ENCODE measurements at regions not wholly inside any gene's neighbourhood (a gene's known extent, or its start where the extent isn't known, plus 50 kb on each side); places are given as distances from the start of the nearest gene placed in this dataset.

GRCh38 chr15:61633951-61634350 lies 404.8 kb upstream of the RORA start:
- CTCF ChIA-PET = no interaction called here
- no peaks in the 10 kb centered on the region for H3K9me3 Mint-ChIP-seq (ENCODE audit: low read depth, unreplicated experiment)
- intact Hi-C loops (cut with micrococcal nuclease; ENCODE audit: unreplicated experiment) = no loop called here

DNA sequence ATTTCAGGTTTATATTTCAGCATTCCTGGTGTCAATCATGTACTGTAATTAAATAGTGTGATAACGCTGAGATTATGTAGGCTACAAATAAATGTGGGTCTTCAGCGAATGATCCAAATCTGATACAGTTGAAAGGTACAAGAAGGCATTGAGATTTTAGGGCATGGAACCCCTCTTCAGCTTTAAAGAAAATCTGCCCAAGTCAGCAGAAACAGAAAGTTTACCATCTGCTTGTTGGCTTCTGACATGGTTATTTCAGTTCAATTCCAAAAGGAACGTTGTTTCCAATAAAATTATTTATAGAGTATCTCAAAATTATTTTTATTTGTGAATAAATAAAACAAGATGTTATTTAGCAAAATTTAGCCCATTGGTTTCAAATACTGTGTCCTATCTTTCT lies 400.2 kb upstream of the RORA start:
- no TSS peak for BruUV-seq (replicated peaks)
- H3K4me3 Mint-ChIP-seq (ENCODE audit: low read depth, unreplicated experiment) = no peak overlapping the region
- no peaks in the 10 kb centered on the region for H3K36me3 Mint-ChIP-seq (ENCODE audit: insufficient read depth, unreplicated experiment)
- H3K27me3 Mint-ChIP-seq (ENCODE audit: unreplicated experiment) = peaks cover 69% of the 10 kb centered on the region
- H3K9me3 Mint-ChIP-seq (ENCODE audit: low read depth, unreplicated experiment) = no peaks in the 10 kb centered on the region
- intact Hi-C loops (cut with micrococcal nuclease; ENCODE audit: unreplicated experiment) = no loop called here
- H3K4me1 Mint-ChIP-seq (ENCODE audit: low read depth, unreplicated experiment) = no peaks in the 10 kb centered on the region
- no peak overlapping the region for H3K27ac Mint-ChIP-seq (ENCODE audit: unreplicated experiment)
- CTCF ChIA-PET = no interaction called here
- TF ChIP-seq CTCF (IDR thresholded peaks at IDR 0.05; ENCODE audit: unreplicated experiment) = no peak
- DNase-seq = no peak

More at GRCh38 chr15:61633951-61634350, 404.8 kb upstream of the RORA start:
- Mint-ChIP-seq H3K27me3 (ENCODE audit: unreplicated experiment) (peaks cover 37% of the 10 kb centered on the region), H3K4me3 (ENCODE audit: low read depth, unreplicated experiment) (no peak overlapping the region), H3K4me1 (ENCODE audit: low read depth, unreplicated experiment) (no peaks in the 10 kb centered on the region), H3K36me3 (ENCODE audit: insufficient read depth, unreplicated experiment) (no peaks in the 10 kb centered on the region), H3K27ac (ENCODE audit: unreplicated experiment) (no peak overlapping the region)
- TF ChIP-seq CTCF (IDR thresholded peaks at IDR 0.05; ENCODE audit: unreplicated experiment) = no peak
- DNase-seq = no peak
- no TSS peak for BruUV-seq (replicated peaks)

GRCh38 chr15:61624950-61625349 lies 395.8 kb upstream of the RORA start:
- H3K27me3 Mint-ChIP-seq (ENCODE audit: unreplicated experiment) = peaks cover 64% of the 10 kb centered on the region
- CTCF ChIA-PET = no interaction called here

GRCh38 chr15:61623746-61624145 lies 394.6 kb upstream of the RORA start:
- CTCF ChIA-PET = no interaction called here
- Mint-ChIP-seq H3K36me3 (ENCODE audit: insufficient read depth, unreplicated experiment) (no peaks in the 10 kb centered on the region), H3K27me3 (ENCODE audit: unreplicated experiment) (peaks cover 57% of the 10 kb centered on the region), H3K4me1 (ENCODE audit: low read depth, unreplicated experiment) (no peaks in the 10 kb centered on the region), H3K9me3 (ENCODE audit: low read depth, unreplicated experiment) (no peaks in the 10 kb centered on the region), H3K27ac (ENCODE audit: unreplicated experiment) (no peak overlapping the region), H3K4me3 (ENCODE audit: low read depth, unreplicated experiment) (no peak overlapping the region)
- intact Hi-C loops (cut with micrococcal nuclease; ENCODE audit: unreplicated experiment) = no loop called here
- BruUV-seq (replicated peaks) = no TSS peak
- no peak for TF ChIP-seq CTCF (IDR thresholded peaks at IDR 0.05; ENCODE audit: unreplicated experiment)
- no peak for DNase-seq

More at GRCh38 chr15:61624950-61625349, 395.8 kb upstream of the RORA start:
- no TSS peak for BruUV-seq (replicated peaks)
- H3K27ac Mint-ChIP-seq (ENCODE audit: unreplicated experiment) = no peak overlapping the region
- no peaks in the 10 kb centered on the region for H3K36me3 Mint-ChIP-seq (ENCODE audit: insufficient read depth, unreplicated experiment)
- H3K9me3 Mint-ChIP-seq (ENCODE audit: low read depth, unreplicated experiment) = no peaks in the 10 kb centered on the region
- DNase-seq = no peak
- H3K4me1 Mint-ChIP-seq (ENCODE audit: low read depth, unreplicated experiment) = no peaks in the 10 kb centered on the region
- TF ChIP-seq CTCF (IDR thresholded peaks at IDR 0.05; ENCODE audit: unreplicated experiment) = no peak
- no peak overlapping the region for H3K4me3 Mint-ChIP-seq (ENCODE audit: low read depth, unreplicated experiment)
- intact Hi-C loops (cut with micrococcal nuclease; ENCODE audit: unreplicated experiment) = no loop called here

All from Calu3 (cell line).